ENCODE measurements at regions not wholly inside any gene's neighbourhood (a gene's known extent, or its start where the extent isn't known, plus 50 kb on each side); places are given as distances from the start of the nearest gene placed in this dataset.

DNA sequence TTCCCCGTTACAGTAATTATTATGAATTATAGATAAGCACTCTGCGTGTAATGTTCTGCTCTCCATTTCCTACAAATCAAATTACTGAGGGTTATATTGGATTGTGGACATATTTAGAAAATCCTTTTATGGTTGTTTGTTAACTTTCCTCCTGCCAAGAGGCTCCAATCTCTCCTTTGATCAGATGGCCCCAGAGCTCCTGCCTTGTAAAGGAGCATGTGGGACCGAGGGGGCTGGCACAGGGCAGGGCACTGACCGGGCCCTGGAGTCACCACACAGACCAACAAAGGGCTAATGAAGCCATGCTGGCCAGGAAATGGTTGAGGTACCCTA lies 415.9 kb downstream of the EFNA5 start:
- no peaks in the 10 kb centered on the region for H3K27me3 ChIP-seq
- no peak overlapping the region for H3K4me3 ChIP-seq
- H3K36me3 ChIP-seq: no peaks in the 10 kb centered on the region
- intact Hi-C loops (cut with DNase I): no loop called here
- H3K27ac ChIP-seq: no peak overlapping the region
- 89 to 94% methylated on average over 4 of the region's 4 CpGs for WGBS, 2 donors
- no peaks in the 10 kb centered on the region for H3K9me3 ChIP-seq
- no peak for DNase-seq
- H3K4me1 ChIP-seq: peaks cover 0 to 5% (median 0%) of the 10 kb centered on the region in 4 donors
- TF ChIP-seq, protein P1, sequence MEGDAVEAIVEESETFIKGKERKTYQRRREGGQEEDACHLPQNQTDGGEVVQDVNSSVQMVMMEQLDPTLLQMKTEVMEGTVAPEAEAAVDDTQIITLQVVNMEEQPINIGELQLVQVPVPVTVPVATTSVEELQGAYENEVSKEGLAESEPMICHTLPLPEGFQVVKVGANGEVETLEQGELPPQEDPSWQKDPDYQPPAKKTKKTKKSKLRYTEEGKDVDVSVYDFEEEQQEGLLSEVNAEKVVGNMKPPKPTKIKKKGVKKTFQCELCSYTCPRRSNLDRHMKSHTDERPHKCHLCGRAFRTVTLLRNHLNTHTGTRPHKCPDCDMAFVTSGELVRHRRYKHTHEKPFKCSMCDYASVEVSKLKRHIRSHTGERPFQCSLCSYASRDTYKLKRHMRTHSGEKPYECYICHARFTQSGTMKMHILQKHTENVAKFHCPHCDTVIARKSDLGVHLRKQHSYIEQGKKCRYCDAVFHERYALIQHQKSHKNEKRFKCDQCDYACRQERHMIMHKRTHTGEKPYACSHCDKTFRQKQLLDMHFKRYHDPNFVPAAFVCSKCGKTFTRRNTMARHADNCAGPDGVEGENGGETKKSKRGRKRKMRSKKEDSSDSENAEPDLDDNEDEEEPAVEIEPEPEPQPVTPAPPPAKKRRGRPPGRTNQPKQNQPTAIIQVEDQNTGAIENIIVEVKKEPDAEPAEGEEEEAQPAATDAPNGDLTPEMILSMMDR (IDR thresholded peaks at IDR 0.05): no peak
- TF ChIP-seq POLR2AphosphoS5 (IDR thresholded peaks at IDR 0.05): no peak
- no peak for TF ChIP-seq POLR2A (IDR thresholded peaks at IDR 0.05)
- no peak for TF ChIP-seq EP300 (IDR thresholded peaks at IDR 0.05)

DNA sequence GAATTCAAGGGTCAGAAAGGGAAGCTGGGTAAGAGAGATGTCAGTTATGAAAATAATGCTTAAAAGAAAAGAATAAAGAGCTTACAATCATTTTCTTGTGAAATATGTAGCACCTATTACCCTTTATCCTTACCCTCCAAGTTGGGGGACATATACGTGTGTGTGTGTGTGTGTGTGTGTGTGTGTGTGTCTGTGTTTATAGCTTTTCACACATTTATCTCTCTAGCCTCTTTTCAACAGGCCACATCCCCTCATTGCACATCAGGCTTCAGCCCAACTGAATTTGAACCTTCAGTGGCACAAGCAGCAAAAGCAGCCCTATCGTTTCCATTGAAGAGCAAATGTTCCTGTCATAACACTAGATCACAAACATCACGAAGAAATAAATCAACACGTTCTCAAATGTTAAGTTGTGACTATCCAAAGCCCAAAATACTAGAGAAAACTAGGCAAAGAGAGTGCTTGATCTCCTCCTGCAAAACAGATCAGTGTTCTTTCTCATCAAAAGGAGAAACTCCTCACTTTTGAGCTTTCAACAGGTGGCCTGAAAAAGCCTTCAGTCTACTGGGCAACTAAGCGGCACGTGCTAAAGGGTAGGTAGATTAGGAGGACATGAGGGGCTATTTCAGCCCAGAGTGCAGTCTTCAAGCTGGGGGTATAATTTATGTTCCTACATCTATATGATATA lies 416.4 kb downstream of the EFNA5 start:
- no peak for DNase-seq
- WGBS, 2 donors: 74 to 86% methylated on average over 6 of the region's 6 CpGs

DNA sequence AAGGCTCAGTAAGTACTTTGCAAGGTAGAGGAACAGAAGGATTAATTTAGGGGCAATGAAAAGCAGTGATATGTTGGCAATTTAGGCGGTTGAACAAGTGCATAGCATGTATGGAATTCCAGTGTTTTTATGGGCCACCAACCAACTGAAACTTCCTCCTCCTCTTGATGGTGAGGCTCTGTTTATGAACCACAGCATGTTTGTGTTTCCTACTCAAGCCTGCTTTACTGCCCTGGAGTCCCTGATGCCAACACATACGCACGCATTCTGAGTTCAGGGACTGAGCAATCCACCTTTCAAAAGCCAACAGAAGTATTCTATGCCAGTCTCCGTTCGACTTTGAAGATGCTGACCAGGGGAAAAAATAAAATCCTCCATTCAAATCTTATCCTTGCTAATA lies 417.5 kb downstream of the EFNA5 start:
- Histone ChIP-seq H3K36me3 (no peaks in the 10 kb centered on the region), H3K4me1 (peaks cover 0 to 5% (median 0%) of the 10 kb centered on the region in 4 donors), H3K27ac (no peak overlapping the region), H3K27me3 (no peaks in the 10 kb centered on the region), H3K4me3 (no peak overlapping the region), H3K9me3 (no peaks in the 10 kb centered on the region)
- WGBS, 2 donors: 44 to 69% methylated on average over 5 of the region's 5 CpGs
- no peak for DNase-seq
- no peak for TF ChIP-seq POLR2AphosphoS5 (IDR thresholded peaks at IDR 0.05)
- TF ChIP-seq EP300 (IDR thresholded peaks at IDR 0.05): no peak
- TF ChIP-seq, protein P1 (IDR thresholded peaks at IDR 0.05): no peak
- no peak for TF ChIP-seq POLR2A (IDR thresholded peaks at IDR 0.05)
- intact Hi-C loops (cut with DNase I): no loop called here

More for the DNA sequence above, 416.4 kb downstream of the EFNA5 start:
- Histone ChIP-seq H3K27me3 (no peaks in the 10 kb centered on the region), H3K4me3 (no peak overlapping the region), H3K36me3 (no peaks in the 10 kb centered on the region), H3K4me1 (peaks cover 0 to 5% (median 0%) of the 10 kb centered on the region in 4 donors), H3K9me3 (no peaks in the 10 kb centered on the region), H3K27ac (no peak overlapping the region)
- no peak for TF ChIP-seq EP300 (IDR thresholded peaks at IDR 0.05)
- TF ChIP-seq POLR2AphosphoS5 (IDR thresholded peaks at IDR 0.05): no peak
- TF ChIP-seq, protein P1 (IDR thresholded peaks at IDR 0.05): no peak
- TF ChIP-seq POLR2A (IDR thresholded peaks at IDR 0.05): no peak
- intact Hi-C loops (cut with DNase I): no loop called here

DNA sequence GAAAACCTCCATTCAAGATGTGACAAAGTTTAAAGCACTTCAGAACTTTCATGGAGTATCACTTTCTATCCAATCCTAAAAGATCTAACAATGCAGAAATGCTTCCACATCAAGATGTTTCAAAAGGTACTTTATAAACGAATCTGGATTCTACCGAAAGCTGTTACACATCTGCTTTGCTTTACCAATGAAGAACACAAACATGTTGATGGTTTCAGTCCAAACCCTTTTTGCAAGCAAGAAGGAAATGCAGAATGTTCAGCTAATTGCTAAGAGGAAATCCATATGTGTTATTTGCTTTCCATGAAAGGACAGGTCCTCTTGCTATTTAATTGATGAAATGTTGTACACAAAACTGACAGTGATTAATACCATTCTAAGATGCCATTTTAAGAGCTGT lies 419.6 kb downstream of the EFNA5 start:
- no peak for TF ChIP-seq POLR2AphosphoS5 (IDR thresholded peaks at IDR 0.05)
- TF ChIP-seq, protein P1 (IDR thresholded peaks at IDR 0.05): no peak
- TF ChIP-seq POLR2A (IDR thresholded peaks at IDR 0.05): no peak
- no peak for TF ChIP-seq EP300 (IDR thresholded peaks at IDR 0.05)
- intact Hi-C loops (cut with DNase I): no loop called here
- Histone ChIP-seq H3K27ac (no peak overlapping the region), H3K4me1 (peaks cover 0 to 5% (median 0%) of the 10 kb centered on the region in 4 donors), H3K4me3 (no peak overlapping the region), H3K27me3 (no peaks in the 10 kb centered on the region), H3K36me3 (no peaks in the 10 kb centered on the region), H3K9me3 (no peaks in the 10 kb centered on the region)
- no peak for DNase-seq
- 82 to 86% methylated on average over 2 of the region's 2 CpGs for WGBS, 2 donors

Measured in sigmoid colon (tissue), 6 donors.